Activated T-helper 2 cell treated with anti-CD3 and anti-CD28 coated beads, Interferon-gamma antibody, Interleukin-2, Interleukin-4, amounts not matched to agents 10 μg/mL and 5 μg/mL and 100 μg/mL, durations not matched to agents 14 hours and 24 hours and 36 hours (primary cell): ENCODE measurements at regions not wholly inside any gene's neighbourhood (a gene's known extent, or its start where the extent isn't known, plus 50 kb on each side); places are given as distances from the start of the nearest gene placed in this dataset.
"Not testable (repeated sequence)": the region's sequence is repeated elsewhere in the genome, so short reads cannot be mapped to it uniquely, and the experiment has no call there.

Source experiments
- DNase-seq: peaks from one replicate; pipeline ENCODE4 v3.0.0; 2021; ENCODE audit warnings: low spot score
- H3K27ac Mint-ChIP-seq: one replicate; pipeline ENCODE4 v1.8.0; 2021; ENCODE audit warnings: mixed read lengths
- H3K27me3 Mint-ChIP-seq: one replicate; pipeline ENCODE4 v1.8.0; 2021; ENCODE audit warnings: low read depth, mixed read lengths
- H3K36me3 Mint-ChIP-seq: one replicate; pipeline ENCODE4 v1.8.0; 2021; ENCODE audit warnings: low read depth, mixed read lengths
- H3K4me1 Mint-ChIP-seq: one replicate; pipeline ENCODE4 v1.8.0; 2021; ENCODE audit warnings: low read depth, mixed read lengths
- H3K4me3 Mint-ChIP-seq: one replicate; pipeline ENCODE4 v1.8.0; 2021; ENCODE audit warnings: low read depth, mild to moderate bottlenecking, moderate library complexity, mixed read lengths
- H3K9me3 Mint-ChIP-seq: one replicate; pipeline ENCODE4 v1.8.0; 2021; ENCODE audit warnings: mixed read lengths
- intact Hi-C: fragments of 100-400 bp; cut with micrococcal nuclease; formaldehyde crosslinking; loops from one replicate; pipeline ENCODE4 v1.15.1; 2023

GRCh38 chr6:125379174-125379573, 77.4 kb upstream of the HDDC2 start:
- Mint-ChIP-seq H3K9me3 (no peaks in the 10 kb centered on the region), H3K4me1 (no peaks in the 10 kb centered on the region), H3K27ac (no peak overlapping the region), H3K4me3 (no peak overlapping the region), H3K27me3 (peaks cover 23% of the 10 kb centered on the region), H3K36me3 (no peaks in the 10 kb centered on the region)
- no peak for DNase-seq
- intact Hi-C loops = no loop called here

DNA sequence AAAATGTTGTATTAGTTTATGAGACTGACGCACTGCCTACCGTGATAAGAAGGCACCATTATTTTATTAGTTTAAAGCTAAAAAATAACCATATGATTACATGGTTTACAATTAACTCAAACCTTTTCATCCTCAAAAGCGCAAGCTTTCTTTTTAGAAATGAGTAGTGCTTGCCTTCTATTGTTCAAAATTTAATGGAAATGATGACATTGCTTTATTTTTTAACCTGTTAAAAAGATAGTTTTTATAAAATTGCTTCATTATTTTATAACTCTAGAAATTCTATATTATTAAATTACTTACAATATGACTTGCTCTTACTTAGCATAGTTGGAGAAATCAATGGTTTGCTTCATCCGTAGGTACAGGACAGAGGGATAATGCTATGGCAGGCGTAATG, 78.7 kb upstream of the HDDC2 start:
- Mint-ChIP-seq H3K4me1 (no peaks in the 10 kb centered on the region), H3K4me3 (no peak overlapping the region)

DNA sequence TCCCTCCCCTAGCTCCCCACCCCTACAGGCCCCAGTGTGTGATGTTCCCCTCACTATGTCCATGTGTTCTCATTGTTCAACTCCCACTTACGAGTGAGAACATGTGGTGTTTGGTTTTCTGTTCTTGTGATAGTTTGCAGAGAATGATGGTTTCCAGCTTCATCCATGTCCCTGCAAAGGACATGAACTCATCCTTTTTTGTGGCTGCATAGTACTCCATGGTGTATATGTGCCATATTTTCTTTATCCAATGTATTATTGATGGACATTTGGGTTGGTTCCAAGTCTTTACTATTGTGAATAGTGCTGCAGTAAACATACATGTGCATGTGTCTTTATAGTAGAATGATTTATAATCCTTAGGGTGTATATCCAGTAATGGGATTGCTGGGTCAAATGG, 84.6 kb upstream of the HDDC2 start:
- H3K9me3 Mint-ChIP-seq, H3K36me3 Mint-ChIP-seq, DNase-seq, H3K27ac Mint-ChIP-seq, H3K4me1 Mint-ChIP-seq, intact Hi-C loops, H3K4me3 Mint-ChIP-seq: not testable (repeated sequence)
- H3K27me3 Mint-ChIP-seq = peaks cover 12% of the 10 kb centered on the region

More for the DNA sequence above, 78.7 kb upstream of the HDDC2 start:
- H3K27me3 Mint-ChIP-seq = peaks cover 24% of the 10 kb centered on the region
- DNase-seq = no peak
- intact Hi-C loops = no loop called here
- no peaks in the 10 kb centered on the region for H3K9me3 Mint-ChIP-seq
- H3K27ac Mint-ChIP-seq = no peak overlapping the region
- H3K36me3 Mint-ChIP-seq = no peaks in the 10 kb centered on the region

- Mint-ChIP-seq H3K27ac (no peak overlapping the region), H3K36me3 (no peaks in the 10 kb centered on the region), H3K9me3 (no peaks in the 10 kb centered on the region), H3K27me3 (peaks cover 5% of the 10 kb centered on the region), H3K4me3 (no peak overlapping the region), H3K4me1 (peaks cover 8% of the 10 kb centered on the region)
- no peak for DNase-seq
- intact Hi-C loops = no loop called here
These were observed 90.9 kb upstream of the HDDC2 start for GRCh38 chr6:125392682-125393081.

DNA sequence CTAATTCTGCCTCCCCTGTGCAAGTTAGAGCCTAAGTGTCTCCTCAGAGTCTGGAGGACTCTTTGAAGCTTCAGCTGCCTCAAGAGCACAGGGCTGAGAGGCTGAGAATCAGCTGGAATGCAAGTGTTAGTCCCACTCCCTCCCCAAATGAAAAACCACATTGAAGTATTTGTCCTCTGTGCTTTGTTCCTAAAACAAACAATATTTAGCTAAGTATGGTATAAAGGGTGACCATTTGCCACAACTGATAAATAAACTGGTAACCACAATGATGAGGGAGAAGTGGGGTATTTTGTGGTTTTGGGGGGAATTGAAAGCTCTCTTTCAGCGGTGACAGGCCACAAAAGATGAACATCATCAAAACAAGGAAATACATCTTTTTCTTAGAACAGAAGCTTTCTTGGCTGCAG, 91.7 kb upstream of the HDDC2 start:
- no peaks in the 10 kb centered on the region for H3K9me3 Mint-ChIP-seq
- H3K36me3 Mint-ChIP-seq = no peaks in the 10 kb centered on the region
- H3K4me1 Mint-ChIP-seq = peaks cover 8% of the 10 kb centered on the region
- no peak overlapping the region for H3K4me3 Mint-ChIP-seq
- H3K27me3 Mint-ChIP-seq = peaks cover 5% of the 10 kb centered on the region
- no peak overlapping the region for H3K27ac Mint-ChIP-seq
- no peak for DNase-seq
- intact Hi-C loops = no loop called here

GRCh38 chr6:125406741-125407140, 105.0 kb upstream of the HDDC2 start:
- Mint-ChIP-seq H3K27ac (no peak overlapping the region), H3K27me3 (no peaks in the 10 kb centered on the region), H3K4me1 (no peaks in the 10 kb centered on the region), H3K36me3 (no peaks in the 10 kb centered on the region), H3K4me3 (no peak overlapping the region), H3K9me3 (no peaks in the 10 kb centered on the region)
- intact Hi-C loops = no loop called here
- DNase-seq = no peak

DNA sequence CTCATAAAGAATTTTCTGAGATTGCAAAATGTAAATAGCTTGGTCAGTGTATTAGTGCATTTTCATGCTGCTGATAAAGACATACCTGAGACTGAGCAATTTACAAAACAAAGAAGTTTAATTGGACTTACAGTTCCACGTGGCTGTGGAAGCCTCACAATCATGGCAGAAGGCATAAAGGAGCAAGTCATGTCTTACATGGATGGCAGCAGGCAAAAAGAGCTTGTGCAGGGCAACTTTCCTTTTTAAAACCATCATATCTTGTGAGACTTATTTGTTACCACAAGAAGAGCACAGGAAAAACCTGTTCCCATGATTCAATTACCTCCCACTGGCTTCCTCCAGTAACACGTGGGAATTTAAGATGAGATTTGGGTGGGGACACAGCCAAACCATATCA, 112.7 kb upstream of the HDDC2 start:
- Mint-ChIP-seq H3K27me3 (no peaks in the 10 kb centered on the region), H3K9me3 (no peaks in the 10 kb centered on the region), H3K4me3 (no peak overlapping the region), H3K36me3 (no peaks in the 10 kb centered on the region), H3K4me1 (no peaks in the 10 kb centered on the region), H3K27ac (no peak overlapping the region)
- no peak for DNase-seq
- intact Hi-C loops = no loop called here

DNA sequence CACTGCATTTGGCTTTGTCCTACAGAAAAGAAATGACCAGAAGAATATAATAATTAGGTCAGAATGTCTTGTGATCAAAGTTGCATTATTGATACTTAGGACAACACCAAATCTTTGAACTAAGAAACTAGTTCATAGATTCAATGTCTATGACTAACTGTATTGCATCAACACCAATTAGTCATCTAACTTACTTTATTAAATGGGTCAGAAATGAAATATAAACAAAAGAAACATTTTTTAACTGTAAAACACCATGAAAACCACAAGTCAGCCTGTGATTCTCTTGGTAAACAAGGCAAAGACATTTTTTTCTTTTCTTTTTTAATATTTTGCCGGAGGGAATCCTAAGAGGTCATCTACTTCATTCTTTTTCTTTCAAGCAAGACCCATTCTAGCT, 114.1 kb upstream of the HDDC2 start:
- intact Hi-C loops = no loop called here
- no peaks in the 10 kb centered on the region for H3K9me3 Mint-ChIP-seq
- H3K27ac Mint-ChIP-seq = no peak overlapping the region
- H3K36me3 Mint-ChIP-seq = no peaks in the 10 kb centered on the region
- H3K4me1 Mint-ChIP-seq = no peaks in the 10 kb centered on the region
- no peak overlapping the region for H3K4me3 Mint-ChIP-seq
- DNase-seq = no peak
- no peaks in the 10 kb centered on the region for H3K27me3 Mint-ChIP-seq

DNA sequence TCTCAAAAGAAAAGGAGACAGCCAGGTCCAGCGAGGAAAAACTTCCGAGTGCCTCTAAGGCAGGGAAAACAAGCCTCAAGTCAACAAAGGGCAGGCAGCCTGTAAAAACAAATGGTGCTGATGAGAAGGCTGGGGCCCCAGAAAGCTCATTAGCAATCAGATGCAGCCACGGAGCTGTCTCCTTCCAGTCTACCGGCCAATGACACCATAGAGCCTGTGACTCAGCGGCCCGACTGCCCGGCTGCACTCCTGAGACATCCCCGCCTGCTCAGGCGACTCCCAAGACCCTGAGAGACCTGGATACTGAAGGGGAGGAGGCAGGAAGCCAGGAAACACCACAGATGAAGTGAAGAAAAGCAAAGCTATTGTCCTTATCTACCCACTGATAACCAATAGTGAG, 120.1 kb upstream of the HDDC2 start:
- H3K27me3 Mint-ChIP-seq = no peaks in the 10 kb centered on the region
- H3K4me3 Mint-ChIP-seq = no peak overlapping the region
- intact Hi-C loops = no loop called here
- no peaks in the 10 kb centered on the region for H3K36me3 Mint-ChIP-seq
- no peak for DNase-seq
- no peak overlapping the region for H3K27ac Mint-ChIP-seq
- H3K9me3 Mint-ChIP-seq = no peaks in the 10 kb centered on the region
- H3K4me1 Mint-ChIP-seq = no peaks in the 10 kb centered on the region

DNA sequence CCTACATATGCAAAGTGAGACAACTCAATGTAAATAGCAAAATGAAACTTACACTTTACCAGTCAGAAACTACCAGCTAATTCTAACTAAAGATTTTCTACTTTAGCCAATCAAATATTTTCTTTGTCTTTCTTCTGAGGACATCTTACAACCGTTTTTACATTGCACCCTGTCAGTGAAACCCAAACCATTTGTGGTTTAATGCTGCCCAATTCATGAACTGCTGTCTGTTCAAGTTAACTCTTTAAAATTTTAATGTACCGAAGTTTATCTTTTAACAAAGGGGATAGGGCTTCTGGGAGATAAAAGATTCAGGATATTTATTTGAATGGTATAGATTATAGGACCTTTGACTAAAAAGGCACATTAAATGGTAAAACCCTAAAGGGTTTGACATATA, 121.3 kb upstream of the HDDC2 start:
- DNase-seq = no peak
- intact Hi-C loops = no loop called here
- no peak overlapping the region for H3K4me3 Mint-ChIP-seq
- H3K4me1 Mint-ChIP-seq = no peaks in the 10 kb centered on the region
- no peak overlapping the region for H3K27ac Mint-ChIP-seq
- H3K27me3 Mint-ChIP-seq = peaks cover 4% of the 10 kb centered on the region
- no peaks in the 10 kb centered on the region for H3K9me3 Mint-ChIP-seq
- H3K36me3 Mint-ChIP-seq = no peaks in the 10 kb centered on the region

- Mint-ChIP-seq H3K27me3 (peaks cover 10% of the 10 kb centered on the region), H3K4me1 (no peaks in the 10 kb centered on the region), H3K27ac (no peak overlapping the region), H3K4me3 (no peak overlapping the region), H3K36me3 (no peaks in the 10 kb centered on the region), H3K9me3 (no peaks in the 10 kb centered on the region)
- intact Hi-C loops = no loop called here
- DNase-seq = no peak
These were observed 130.2 kb upstream of the HDDC2 start for GRCh38 chr6:125431971-125432370.

DNA sequence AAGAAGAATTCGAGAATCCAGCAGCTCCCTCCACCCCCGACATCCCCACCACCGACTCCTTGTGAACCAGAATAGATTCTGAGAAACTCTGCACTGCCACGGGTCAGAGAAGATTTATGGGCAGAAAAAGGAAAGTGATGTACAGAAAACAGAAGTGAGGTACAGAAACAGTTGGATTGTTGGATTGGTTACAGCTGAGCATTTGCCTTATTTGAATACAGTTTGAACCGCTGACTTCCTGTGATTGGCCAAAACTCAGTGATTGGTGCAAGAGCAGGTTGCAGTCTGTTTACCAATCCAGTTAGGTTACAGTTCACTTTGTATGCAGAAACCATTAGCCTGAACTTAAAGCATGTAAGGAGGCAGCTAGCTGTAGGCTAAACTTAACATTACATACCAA, 131.2 kb upstream of the HDDC2 start:
- Mint-ChIP-seq H3K27ac (no peak overlapping the region), H3K36me3 (no peaks in the 10 kb centered on the region), H3K27me3 (peaks cover 6% of the 10 kb centered on the region), H3K9me3 (no peaks in the 10 kb centered on the region), H3K4me1 (no peaks in the 10 kb centered on the region), H3K4me3 (no peak overlapping the region)
- DNase-seq = no peak
- intact Hi-C loops = no loop called here

GRCh38 chr6:125434760-125435159, 133.0 kb upstream of the HDDC2 start:
- Mint-ChIP-seq H3K4me1 (no peaks in the 10 kb centered on the region), H3K4me3 (no peak overlapping the region), H3K27ac (no peak overlapping the region), H3K9me3 (no peaks in the 10 kb centered on the region), H3K36me3 (no peaks in the 10 kb centered on the region), H3K27me3 (peaks cover 3% of the 10 kb centered on the region)
- intact Hi-C loops = no loop called here
- DNase-seq = no peak

DNA sequence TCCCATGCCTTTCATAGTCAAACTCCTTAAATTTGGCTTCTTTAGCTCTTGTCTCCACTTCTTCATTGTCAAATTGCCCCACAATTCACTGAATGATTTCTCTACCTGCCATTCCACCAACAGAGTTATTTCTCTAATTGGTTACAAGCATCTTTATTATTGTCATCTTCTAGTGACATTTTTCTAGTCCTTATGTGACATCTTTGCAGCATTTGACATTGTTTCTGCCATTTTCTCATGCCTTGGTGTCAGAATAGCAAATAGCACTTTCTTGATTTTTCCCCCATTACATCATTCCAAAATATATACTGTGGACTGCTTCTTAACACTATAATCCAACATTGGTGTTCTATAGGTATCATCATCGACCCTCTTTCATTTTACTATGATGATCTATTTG, 137.7 kb upstream of the HDDC2 start:
- no peaks in the 10 kb centered on the region for H3K4me1 Mint-ChIP-seq
- no peaks in the 10 kb centered on the region for H3K36me3 Mint-ChIP-seq
- no peak for DNase-seq
- H3K9me3 Mint-ChIP-seq = no peaks in the 10 kb centered on the region
- no peak overlapping the region for H3K4me3 Mint-ChIP-seq
- intact Hi-C loops = no loop called here
- H3K27ac Mint-ChIP-seq = no peak overlapping the region
- no peaks in the 10 kb centered on the region for H3K27me3 Mint-ChIP-seq
